H1 (cell line): ENCODE measurements at regions not wholly inside any gene's neighbourhood (a gene's known extent, or its start where the extent isn't known, plus 50 kb on each side); places are given as distances from the start of the nearest gene placed in this dataset.

Source experiments
- CTCF ChIA-PET: fragments of 300-600 bp; sonication (Branson Sonifier 250); formaldehyde crosslinking; loops from one replicate; lab custom pipeline; 2021; ENCODE audit not compliant: partially characterized antibody; lab: Charles Lee
- POLR2A ChIA-PET: fragments of 300-600 bp; sonication (Branson Sonifier 250); formaldehyde crosslinking; loops from one replicate; lab custom pipeline; 2021; ENCODE audit warnings: inconsistent platforms; ENCODE audit not compliant: partially characterized antibody; lab: Charles Lee
- DNase-seq, 2 experiments: peaks; one replicate each; pipeline versions ENCODE4 v3.0.0 to v3.0.0-alpha.2; 2010 to 2022; ENCODE audit warnings: low spot score in 2 of 2, low read depth in 1 of 2, mixed read lengths in 1 of 2
- FAIRE-seq: peaks from 2 replicates; lab custom pipeline; 2011; peaks lifted over from hg19 to GRCh38; lab: Jason Lieb, UNC
- H2AFZ ChIP-seq: 2 replicates; pipeline ENCODE4 v1.8.1; 2012; ENCODE audit warnings: low read length, inconsistent platforms
- H2AK5ac ChIP-seq: 2 replicates; pipeline ENCODE4 v1.6.1; 2013; ENCODE audit warnings: low read depth, low read length
- H2BK120ac ChIP-seq: replicated peaks from 2 replicates; pipeline ENCODE3; 2013; ENCODE audit warnings: low read depth, low read length, inconsistent platforms
- H2BK12ac ChIP-seq: 2 replicates; pipeline ENCODE4 v1.6.1; 2013; ENCODE audit warnings: low read depth, low read length
- H2BK15ac ChIP-seq: 2 replicates; pipeline ENCODE4 v1.6.1; 2013; ENCODE audit warnings: low read length
- H2BK20ac ChIP-seq: 2 replicates; pipeline ENCODE4 v1.6.1; 2013; ENCODE audit warnings: low read length
- H2BK5ac ChIP-seq: 2 replicates; pipeline ENCODE4 v1.6.1; 2013; ENCODE audit warnings: low read depth, low read length
- H3K14ac ChIP-seq: 2 replicates; pipeline ENCODE4 v1.6.1; 2013; ENCODE audit warnings: inconsistent platforms; ENCODE audit not compliant: insufficient read length
- H3K18ac ChIP-seq: 2 replicates; pipeline ENCODE4 v1.6.1; 2013; ENCODE audit warnings: low read length; ENCODE audit errors: extremely low read depth
- H3K23ac ChIP-seq: 2 replicates; pipeline ENCODE4 v1.6.1; 2013; ENCODE audit warnings: inconsistent platforms; ENCODE audit not compliant: insufficient read length
- H3K23me2 ChIP-seq: 2 replicates; pipeline ENCODE4 v1.6.1; 2013; ENCODE audit warnings: low read depth, low read length
- H3K27ac ChIP-seq: 2 replicates; pipeline ENCODE4 v1.6.1; 2011; ENCODE audit warnings: low read depth, low read length, inconsistent platforms
- H3K27me3 ChIP-seq, 4 experiments: replicated peaks in 1 of 4; 1 replicate in 1 of 4; 2 replicates in 3 of 4; pipeline versions ENCODE4 v1.6.1 to v1.8.1; 2011 to 2013; ENCODE audit warnings: low read length in 3 of 4, mild to moderate bottlenecking in 3 of 4, inconsistent platforms in 2 of 4, mixed read lengths in 2 of 4, moderate library complexity in 1 of 4; ENCODE audit not compliant: control insufficient read depth in 3 of 4, insufficient read depth in 3 of 4; ENCODE audit errors: extremely low read depth in 1 of 4
- H3K36me3 ChIP-seq, 4 experiments: 2 replicates each; pipeline versions ENCODE4 v1.6.1 to v1.8.1; 2011 to 2013; ENCODE audit warnings: mild to moderate bottlenecking in 4 of 4, low read length in 3 of 4, moderate library complexity in 2 of 4, control low read depth in 1 of 4, inconsistent platforms in 1 of 4; ENCODE audit not compliant: insufficient read depth in 4 of 4, control insufficient read depth in 2 of 4
- H3K4ac ChIP-seq: replicated peaks from 2 replicates; pipeline ENCODE3; 2013; ENCODE audit warnings: low read length, low read depth, mixed read lengths, inconsistent platforms; ENCODE audit not compliant: insufficient read length
- H3K4me1 ChIP-seq, 4 experiments: replicated peaks in 1 of 4; 1 replicate in 1 of 4; 2 replicates in 3 of 4; pipeline versions ENCODE4 v1.6.1 to v1.8.1; 2011 to 2013; ENCODE audit warnings: low read length in 3 of 4, inconsistent platforms in 2 of 4, mixed read lengths in 1 of 4; ENCODE audit not compliant: insufficient read depth in 4 of 4, control insufficient read depth in 3 of 4
- H3K4me2 ChIP-seq, 2 experiments: 2 replicates each; pipeline versions ENCODE4 v1.6.1 to v1.8.1; 2011 to 2013; ENCODE audit warnings: low read depth in 2 of 2, low read length in 2 of 2, control low read depth in 1 of 2, inconsistent platforms in 1 of 2, mild to moderate bottlenecking in 1 of 2; ENCODE audit not compliant: insufficient read depth in 1 of 2
- H3K4me3 ChIP-seq, 4 experiments: fragments of 200-600, 300-600 bp in 1 of 4; sonication (generic), shearing (Covaris generic), sonication (Bioruptor Twin) in 1 of 4; 2 replicates each; pipeline versions ENCODE4 v1.5.1 to v1.8.1; 2011 to 2016; ENCODE audit warnings: low read length in 4 of 4, low read depth in 3 of 4, control low read depth in 2 of 4, inconsistent platforms in 2 of 4, mild to moderate bottlenecking in 2 of 4, mixed read lengths in 1 of 4, moderate library complexity in 1 of 4; ENCODE audit not compliant: insufficient read depth in 2 of 4; ENCODE audit errors: extremely low read depth in 1 of 4
- H3K56ac ChIP-seq: replicated peaks from 2 replicates; pipeline ENCODE3; 2013; ENCODE audit warnings: low read depth, mild to moderate bottlenecking, mixed read lengths, low read length, inconsistent platforms; ENCODE audit not compliant: insufficient read length
- H3K79me1 ChIP-seq: 2 replicates; pipeline ENCODE4 v1.6.1; 2013; ENCODE audit warnings: low read depth, low read length, control low read depth
- H3K79me2 ChIP-seq, 2 experiments: 2 replicates each; pipeline versions ENCODE4 v1.6.1 to v1.8.1; 2012 to 2013; ENCODE audit warnings: low read length in 2 of 2, mild to moderate bottlenecking in 2 of 2, inconsistent platforms in 1 of 2; ENCODE audit not compliant: insufficient read depth in 2 of 2, control insufficient read depth in 1 of 2
- H3K9ac ChIP-seq, 4 experiments: replicated peaks in 1 of 4; 1 replicate in 1 of 4; 2 replicates in 3 of 4; pipeline versions ENCODE4 v1.6.1 to v1.8.1; 2011 to 2013; ENCODE audit warnings: low read depth in 3 of 4, low read length in 3 of 4, control low read depth in 2 of 4, mild to moderate bottlenecking in 2 of 4, moderate library complexity in 2 of 4, inconsistent platforms in 1 of 4; ENCODE audit errors: extremely low read depth in 1 of 4
- H3K9me3 ChIP-seq, 2 experiments: 2 replicates each; pipeline versions ENCODE4 v1.6.1 to v1.8.1; 2012 to 2013; ENCODE audit warnings: mild to moderate bottlenecking in 2 of 2, moderate library complexity in 2 of 2, control low read depth in 1 of 2, inconsistent platforms in 1 of 2, low read depth in 1 of 2, low read length in 1 of 2, mixed read lengths in 1 of 2; ENCODE audit not compliant: insufficient read depth in 2 of 2
- H4K20me1 ChIP-seq, 2 experiments: replicated peaks in 1 of 2; 2 replicates each; pipeline versions ENCODE3 to v1.8.1; 2011 to 2013; ENCODE audit warnings: inconsistent platforms in 2 of 2, low read length in 2 of 2, mild to moderate bottlenecking in 1 of 2; ENCODE audit not compliant: insufficient read depth in 2 of 2, control insufficient read depth in 1 of 2
- H4K5ac ChIP-seq: 2 replicates; pipeline ENCODE4 v1.6.1; 2013; ENCODE audit warnings: low read length, low read depth, mixed read lengths, inconsistent platforms; ENCODE audit not compliant: insufficient read length
- H4K8ac ChIP-seq: 2 replicates; pipeline ENCODE4 v1.8.0; 2013; ENCODE audit warnings: mild to moderate bottlenecking, moderate library complexity, low read length, inconsistent platforms; ENCODE audit not compliant: insufficient read depth; ENCODE audit errors: extremely low read depth
- H4K91ac ChIP-seq: replicated peaks from 2 replicates; pipeline ENCODE3; 2013; ENCODE audit warnings: low read length, mixed read lengths, inconsistent platforms; ENCODE audit not compliant: insufficient read length
- CBX8 ChIP-seq: fragments of 300-800, 300-1000 bp; sonication (generic); IDR thresholded peaks from 2 replicates; pipeline ENCODE4 v1.7.1; 2016; ENCODE audit warnings: low read depth, low read length, borderline replicate concordance
- CREB1 ChIP-seq: IDR thresholded peaks from 2 replicates; pipeline ENCODE4 v1.6.1; 2012; ENCODE audit warnings: inconsistent platforms
- EGR1 ChIP-seq: IDR thresholded peaks from 2 replicates; pipeline ENCODE4 v1.6.1; 2011; ENCODE audit warnings: low read depth, low read length, borderline replicate concordance
- JUN ChIP-seq: IDR thresholded peaks from 2 replicates; pipeline ENCODE4 v1.6.1; 2011; ENCODE audit warnings: low read depth, mild to moderate bottlenecking, improper control_type of control experiment, low read length
- RFX5 ChIP-seq: IDR thresholded peaks from 2 replicates; pipeline ENCODE4 v1.6.1; 2011; ENCODE audit warnings: low read depth, low read length, improper control_type of control experiment, borderline replicate concordance
- SP4 ChIP-seq: IDR thresholded peaks from 2 replicates; pipeline ENCODE4 v1.6.1; 2012; ENCODE audit warnings: low read length, inconsistent platforms
- TBP ChIP-seq: IDR thresholded peaks from 2 replicates; pipeline ENCODE4 v1.6.1; 2011; ENCODE audit warnings: low read depth, low read length, improper control_type of control experiment
- WGBS, 2 experiments: shearing (Covaris generic) in 1 of 2; methylation state at CpG; one replicate each; pipeline versions ENCODE4 v1.1.6 to v1.1.7; 2013 to 2015; ENCODE audit warnings: low lambda C conversion rate in 2 of 2, mixed read lengths in 2 of 2, inconsistent platforms in 1 of 2, low coverage in 1 of 2, missing lambda C conversion rate in 1 of 2; ENCODE audit not compliant: insufficient replicate concordance in 2 of 2, insufficient coverage in 1 of 2, insufficient read length in 1 of 2; ENCODE audit errors: extremely low coverage in 1 of 2, missing lambda C conversion rate in 1 of 2; 5-methylcytosine and 5-hydroxymethylcytosine counted together

- Histone ChIP-seq H3K23me2 (no peaks in the 10 kb centered on the region), H3K36me3 (no peaks in the 10 kb centered on the region), H4K91ac (no peak overlapping the region), H2BK20ac (no peak overlapping the region), H3K18ac (no peak overlapping the region), H2AFZ (no peak overlapping the region), H3K79me2 (no peaks in the 10 kb centered on the region), H3K56ac (no peak overlapping the region), H3K23ac (no peak overlapping the region), H2AK5ac (no peak overlapping the region), H2BK120ac (no peak overlapping the region), H3K14ac (no peak overlapping the region), H4K20me1 (no peaks in the 10 kb centered on the region), H3K79me1 (no peaks in the 10 kb centered on the region), H4K5ac (no peak overlapping the region), H3K27ac (no peak overlapping the region), H2BK5ac (no peak overlapping the region), H3K4me2 (no peak overlapping the region), H3K9ac (no peak overlapping the region), H2BK12ac (no peak overlapping the region), H3K4me3 (no peak overlapping the region), H3K4ac (no peak overlapping the region), H2BK15ac (no peak overlapping the region), H3K27me3 (no peaks in the 10 kb centered on the region), H3K9me3 (no peaks in the 10 kb centered on the region), H4K8ac (no peak overlapping the region), H3K4me1 (no peaks in the 10 kb centered on the region)
- FAIRE-seq, result no peak
- 93% methylated on average over 1 of the region's 1 CpG; no CpG with 5 or more reads in 1 of the 2 experiments for WGBS, 2 experiments
- no peak for DNase-seq
- CTCF ChIA-PET, result no interaction called here
- POLR2A ChIA-PET, result no interaction called here
- TF ChIP-seq CREB1 (no peak), TBP (no peak), RFX5 (no peak), EGR1 (no peak), CBX8 (no peak), SP4 (no peak), JUN (no peak)
Measured at GRCh38 chr6:88304520-88304919, 138.4 kb upstream of the CNR1 start.
